ENCODE measurements at regions not wholly inside any gene's neighbourhood (a gene's known extent, or its start where the extent isn't known, plus 50 kb on each side); places are given as distances from the start of the nearest gene placed in this dataset.

GRCh38 chr3:40911928-40912327 is 287.4 kb upstream of the CTNNB1 start:
- Histone ChIP-seq H3K27me3 (ENCODE audit: control insufficient read depth in 1 of 2, insufficient read depth in 2 of 2, low read length in 2 of 2) (peaks cover 0 to 2% of the 10 kb centered on the region in 2 donors), H3K9ac (ENCODE audit: low read length in 2 of 2) (no peak overlapping the region), H3K36me3 (ENCODE audit: control insufficient read depth in 2 of 2, insufficient read depth in 2 of 2, low read length in 2 of 2) (no peaks in the 10 kb centered on the region), H3K4me1 (ENCODE audit: control insufficient read depth, insufficient read depth, low read length) (peaks cover 10% of the 10 kb centered on the region), H3K4me3 (ENCODE audit: low read length in 2 of 2) (no peak overlapping the region), H3K27ac (ENCODE audit: low read length) (no peak overlapping the region), H3K9me3 (ENCODE audit: control insufficient read depth in 2 of 2, low read length in 2 of 2) (no peaks in the 10 kb centered on the region)

GRCh38 chr3:40912461-40912860 is 286.8 kb upstream of the CTNNB1 start:
- Histone ChIP-seq H3K9ac (ENCODE audit: low read length in 2 of 2) (no peak overlapping the region), H3K9me3 (ENCODE audit: control insufficient read depth in 2 of 2, low read length in 2 of 2) (no peaks in the 10 kb centered on the region), H3K4me3 (ENCODE audit: low read length in 2 of 2) (no peak overlapping the region), H3K4me1 (ENCODE audit: control insufficient read depth, insufficient read depth, low read length) (peaks cover 10% of the 10 kb centered on the region), H3K27ac (ENCODE audit: low read length) (no peak overlapping the region), H3K36me3 (ENCODE audit: control insufficient read depth in 2 of 2, insufficient read depth in 2 of 2, low read length in 2 of 2) (no peaks in the 10 kb centered on the region), H3K27me3 (ENCODE audit: control insufficient read depth in 1 of 2, insufficient read depth in 2 of 2, low read length in 2 of 2) (peaks cover 0 to 2% of the 10 kb centered on the region in 2 donors)

GRCh38 chr3:40913192-40913591 is 286.1 kb upstream of the CTNNB1 start:
- H3K9me3 ChIP-seq (ENCODE audit: control insufficient read depth in 2 of 2, low read length in 2 of 2) = no peaks in the 10 kb centered on the region
- no peaks in the 10 kb centered on the region for H3K36me3 ChIP-seq (ENCODE audit: control insufficient read depth in 2 of 2, insufficient read depth in 2 of 2, low read length in 2 of 2)
- peaks cover 10% of the 10 kb centered on the region for H3K4me1 ChIP-seq (ENCODE audit: control insufficient read depth, insufficient read depth, low read length)
- H3K9ac ChIP-seq (ENCODE audit: low read length in 2 of 2) = no peak overlapping the region
- H3K27me3 ChIP-seq (ENCODE audit: control insufficient read depth in 1 of 2, insufficient read depth in 2 of 2, low read length in 2 of 2) = peaks cover 0 to 2% of the 10 kb centered on the region in 2 donors
- no peak overlapping the region for H3K4me3 ChIP-seq (ENCODE audit: low read length in 2 of 2)
- no peak overlapping the region for H3K27ac ChIP-seq (ENCODE audit: low read length)

- no peak overlapping the region for H3K9ac ChIP-seq (ENCODE audit: low read length in 2 of 2)
- peaks cover 0 to 2% of the 10 kb centered on the region in 2 donors for H3K27me3 ChIP-seq (ENCODE audit: control insufficient read depth in 1 of 2, insufficient read depth in 2 of 2, low read length in 2 of 2)
- H3K27ac ChIP-seq (ENCODE audit: low read length) = no peak overlapping the region
- no peaks in the 10 kb centered on the region for H3K36me3 ChIP-seq (ENCODE audit: control insufficient read depth in 2 of 2, insufficient read depth in 2 of 2, low read length in 2 of 2)
- H3K9me3 ChIP-seq (ENCODE audit: control insufficient read depth in 2 of 2, low read length in 2 of 2) = no peaks in the 10 kb centered on the region
- peaks cover 10% of the 10 kb centered on the region for H3K4me1 ChIP-seq (ENCODE audit: control insufficient read depth, insufficient read depth, low read length)
- H3K4me3 ChIP-seq (ENCODE audit: low read length in 2 of 2) = no peak overlapping the region
Observed at GRCh38 chr3:40913641-40914040, 285.7 kb upstream of the CTNNB1 start.

GRCh38 chr3:40914475-40914874 is 284.8 kb upstream of the CTNNB1 start:
- peaks cover 10% of the 10 kb centered on the region for H3K4me1 ChIP-seq (ENCODE audit: control insufficient read depth, insufficient read depth, low read length)
- H3K9ac ChIP-seq (ENCODE audit: low read length in 2 of 2) = no peak overlapping the region
- H3K9me3 ChIP-seq (ENCODE audit: control insufficient read depth in 2 of 2, low read length in 2 of 2) = no peaks in the 10 kb centered on the region
- no peak overlapping the region for H3K4me3 ChIP-seq (ENCODE audit: low read length in 2 of 2)
- no peak overlapping the region for H3K27ac ChIP-seq (ENCODE audit: low read length)
- no peaks in the 10 kb centered on the region for H3K36me3 ChIP-seq (ENCODE audit: control insufficient read depth in 2 of 2, insufficient read depth in 2 of 2, low read length in 2 of 2)
- peaks cover 0 to under 1% of the 10 kb centered on the region in 2 donors for H3K27me3 ChIP-seq (ENCODE audit: control insufficient read depth in 1 of 2, insufficient read depth in 2 of 2, low read length in 2 of 2)

GRCh38 chr3:40915346-40915865 is 283.9 kb upstream of the CTNNB1 start:
- H3K36me3 ChIP-seq (ENCODE audit: control insufficient read depth in 2 of 2, insufficient read depth in 2 of 2, low read length in 2 of 2) = no peaks in the 10 kb centered on the region
- H3K27me3 ChIP-seq (ENCODE audit: control insufficient read depth in 1 of 2, insufficient read depth in 2 of 2, low read length in 2 of 2) = no peaks in the 10 kb centered on the region
- H3K4me3 ChIP-seq (ENCODE audit: low read length in 2 of 2) = no peak overlapping the region
- no peaks in the 10 kb centered on the region for H3K9me3 ChIP-seq (ENCODE audit: control insufficient read depth in 2 of 2, low read length in 2 of 2)
- no peak overlapping the region for H3K9ac ChIP-seq (ENCODE audit: low read length in 2 of 2)
- H3K27ac ChIP-seq (ENCODE audit: low read length) = no peak overlapping the region
- peaks cover 10% of the 10 kb centered on the region for H3K4me1 ChIP-seq (ENCODE audit: control insufficient read depth, insufficient read depth, low read length)

- Histone ChIP-seq H3K4me3 (ENCODE audit: low read length in 2 of 2) (no peak overlapping the region), H3K27ac (ENCODE audit: low read length) (no peak overlapping the region), H3K9me3 (ENCODE audit: control insufficient read depth in 2 of 2, low read length in 2 of 2) (no peaks in the 10 kb centered on the region), H3K4me1 (ENCODE audit: control insufficient read depth, insufficient read depth, low read length) (no peaks in the 10 kb centered on the region), H3K36me3 (ENCODE audit: control insufficient read depth in 2 of 2, insufficient read depth in 2 of 2, low read length in 2 of 2) (no peaks in the 10 kb centered on the region), H3K9ac (ENCODE audit: low read length in 2 of 2) (no peak overlapping the region), H3K27me3 (ENCODE audit: control insufficient read depth in 1 of 2, insufficient read depth in 2 of 2, low read length in 2 of 2) (no peaks in the 10 kb centered on the region)
Observed at GRCh38 chr3:40920041-40920440, 279.3 kb upstream of the CTNNB1 start.

DNA sequence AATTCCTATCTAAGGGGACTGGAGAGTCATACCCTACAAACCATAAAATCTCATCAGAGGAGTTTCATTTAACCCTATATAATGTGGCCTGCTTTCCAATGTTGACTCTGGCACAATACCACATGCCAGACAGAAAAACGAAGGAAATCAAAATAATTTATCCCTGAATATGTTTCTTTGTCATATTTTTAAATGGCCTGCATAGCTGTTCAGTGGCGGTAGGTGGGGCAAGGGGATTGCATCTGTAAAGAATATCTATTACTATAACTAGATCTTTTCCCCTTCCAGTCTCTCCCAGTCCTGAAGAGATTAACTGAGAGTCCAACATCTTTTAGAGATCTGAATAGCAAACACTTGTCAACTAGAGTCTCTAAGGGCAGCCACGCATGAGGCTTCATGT is 278.1 kb upstream of the CTNNB1 start:
- H3K9me3 ChIP-seq (ENCODE audit: control insufficient read depth in 2 of 2, low read length in 2 of 2) = no peaks in the 10 kb centered on the region
- H3K4me3 ChIP-seq (ENCODE audit: low read length in 2 of 2) = no peak overlapping the region
- H3K9ac ChIP-seq (ENCODE audit: low read length in 2 of 2) = no peak overlapping the region
- H3K27ac ChIP-seq (ENCODE audit: low read length) = no peak overlapping the region
- H3K36me3 ChIP-seq (ENCODE audit: control insufficient read depth in 2 of 2, insufficient read depth in 2 of 2, low read length in 2 of 2) = no peaks in the 10 kb centered on the region
- H3K27me3 ChIP-seq (ENCODE audit: control insufficient read depth in 1 of 2, insufficient read depth in 2 of 2, low read length in 2 of 2) = no peaks in the 10 kb centered on the region
- no peaks in the 10 kb centered on the region for H3K4me1 ChIP-seq (ENCODE audit: control insufficient read depth, insufficient read depth, low read length)

GRCh38 chr3:40923143-40923542 is 276.2 kb upstream of the CTNNB1 start:
- H3K9me3 ChIP-seq (ENCODE audit: control insufficient read depth in 2 of 2, low read length in 2 of 2) = no peaks in the 10 kb centered on the region
- no peak overlapping the region for H3K4me3 ChIP-seq (ENCODE audit: low read length in 2 of 2)
- H3K4me1 ChIP-seq (ENCODE audit: control insufficient read depth, insufficient read depth, low read length) = no peaks in the 10 kb centered on the region
- no peaks in the 10 kb centered on the region for H3K36me3 ChIP-seq (ENCODE audit: control insufficient read depth in 2 of 2, insufficient read depth in 2 of 2, low read length in 2 of 2)
- no peak overlapping the region for H3K9ac ChIP-seq (ENCODE audit: low read length in 2 of 2)
- H3K27ac ChIP-seq (ENCODE audit: low read length) = no peak overlapping the region
- H3K27me3 ChIP-seq (ENCODE audit: control insufficient read depth in 1 of 2, insufficient read depth in 2 of 2, low read length in 2 of 2) = no peaks in the 10 kb centered on the region

GRCh38 chr3:40923651-40924050 is 275.7 kb upstream of the CTNNB1 start:
- Histone ChIP-seq H3K4me3 (ENCODE audit: low read length in 2 of 2) (no peak overlapping the region), H3K27ac (ENCODE audit: low read length) (no peak overlapping the region), H3K27me3 (ENCODE audit: control insufficient read depth in 1 of 2, insufficient read depth in 2 of 2, low read length in 2 of 2) (no peaks in the 10 kb centered on the region), H3K9me3 (ENCODE audit: control insufficient read depth in 2 of 2, low read length in 2 of 2) (no peaks in the 10 kb centered on the region), H3K9ac (ENCODE audit: low read length in 2 of 2) (no peak overlapping the region), H3K36me3 (ENCODE audit: control insufficient read depth in 2 of 2, insufficient read depth in 2 of 2, low read length in 2 of 2) (no peaks in the 10 kb centered on the region), H3K4me1 (ENCODE audit: control insufficient read depth, insufficient read depth, low read length) (no peaks in the 10 kb centered on the region)

DNA sequence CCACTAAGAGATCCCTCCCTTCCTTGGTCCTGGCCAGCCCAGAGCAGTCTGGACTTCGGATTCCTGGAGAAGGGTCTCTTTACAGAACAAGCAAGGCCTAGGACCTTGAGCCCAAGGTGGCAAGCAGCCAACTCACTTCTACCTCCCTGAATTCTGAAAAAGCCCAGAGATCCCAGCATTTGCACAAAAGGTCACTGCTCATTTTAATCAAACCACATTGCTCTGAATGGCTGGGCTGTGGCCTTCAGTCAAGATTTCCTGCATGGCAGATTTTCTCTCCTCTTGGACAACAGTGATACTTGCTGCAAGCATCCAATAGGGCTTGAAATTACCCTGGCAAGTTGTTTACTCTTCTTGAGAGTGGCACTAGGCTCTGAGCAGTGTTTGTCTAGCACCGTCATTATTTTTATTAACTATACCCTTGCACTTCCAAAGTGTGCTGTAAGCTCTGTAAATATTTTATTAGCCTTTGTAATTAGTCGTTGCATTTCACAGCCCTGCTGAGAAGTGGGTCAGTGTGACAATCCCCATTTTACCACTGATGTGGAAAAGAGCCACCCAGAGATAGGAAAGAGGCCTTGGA is 274.7 kb upstream of the CTNNB1 start:
- Histone ChIP-seq H3K9me3 (ENCODE audit: control insufficient read depth in 2 of 2, low read length in 2 of 2) (no peaks in the 10 kb centered on the region), H3K36me3 (ENCODE audit: control insufficient read depth in 2 of 2, insufficient read depth in 2 of 2, low read length in 2 of 2) (no peaks in the 10 kb centered on the region), H3K9ac (ENCODE audit: low read length in 2 of 2) (no peak overlapping the region), H3K27me3 (ENCODE audit: control insufficient read depth in 1 of 2, insufficient read depth in 2 of 2, low read length in 2 of 2) (no peaks in the 10 kb centered on the region), H3K4me3 (ENCODE audit: low read length in 2 of 2) (no peak overlapping the region), H3K27ac (ENCODE audit: low read length) (no peak overlapping the region), H3K4me1 (ENCODE audit: control insufficient read depth, insufficient read depth, low read length) (no peaks in the 10 kb centered on the region)
